NB4 (cell line): ENCODE measurements at regions not wholly inside any gene's neighbourhood (a gene's known extent, or its start where the extent isn't known, plus 50 kb on each side); places are given as distances from the start of the nearest gene placed in this dataset.

ENCODE experiments used
- DNase-seq: peaks from one replicate; pipeline ENCODE4 v3.0.0; 2010; ENCODE audit warnings: low read depth
- H3K4me3 ChIP-seq: one replicate; pipeline ENCODE4 v1.5.1; 2011; ENCODE audit warnings: mild to moderate bottlenecking, low read depth, low read length, moderate library complexity
- CTCF ChIP-seq: IDR thresholded peaks from one replicate; pipeline ENCODE4 v1.5.1; 2012; ENCODE audit warnings: low read depth, low read length
- MAX ChIP-seq: IDR thresholded peaks from 2 replicates; pipeline ENCODE4 v1.6.1; 2011; ENCODE audit warnings: low read depth, low read length
- MYC ChIP-seq: IDR thresholded peaks from 2 replicates; pipeline ENCODE4 v1.6.1; 2011; ENCODE audit warnings: low read depth, low read length
- POLR2A ChIP-seq: IDR thresholded peaks from 2 replicates; pipeline ENCODE4 v1.6.1; 2011; ENCODE audit warnings: mild to moderate bottlenecking; ENCODE audit not compliant: insufficient read length; ENCODE audit errors: extremely low read depth

- DNase-seq: no peak
- no peak for TF ChIP-seq POLR2A
- no peak for TF ChIP-seq MYC
- no peak for TF ChIP-seq CTCF
- TF ChIP-seq MAX: no peak
- no peak overlapping the region for H3K4me3 ChIP-seq
These were observed 105.8 kb upstream of the IL15 start for GRCh38 chr4:141530627-141531026.

- no peak for DNase-seq
- TF ChIP-seq POLR2A (no peak), MYC (no peak), CTCF (no peak)
- no peak overlapping the region for H3K4me3 ChIP-seq
These were observed 101.4 kb upstream of the IL15 start for GRCh38 chr4:141534985-141535384.

GRCh38 chr4:141538001-141538400, 98.4 kb upstream of the IL15 start:
- no peak for DNase-seq
- no peak overlapping the region for H3K4me3 ChIP-seq
- TF ChIP-seq CTCF (no peak), MAX (no peak), POLR2A (no peak), MYC (no peak)

GRCh38 chr4:141540643-141541042, 95.7 kb upstream of the IL15 start:
- no peak for DNase-seq
- TF ChIP-seq MAX: no peak
- TF ChIP-seq POLR2A: no peak
- no peak for TF ChIP-seq MYC
- TF ChIP-seq CTCF: no peak

GRCh38 chr4:141541851-141542250, 94.5 kb upstream of the IL15 start:
- TF ChIP-seq POLR2A: no peak
- no peak for TF ChIP-seq CTCF
- no peak for TF ChIP-seq MYC
- TF ChIP-seq MAX: no peak
- DNase-seq: no peak
- no peak overlapping the region for H3K4me3 ChIP-seq

More at GRCh38 chr4:141540643-141541042, 95.7 kb upstream of the IL15 start:
- H3K4me3 ChIP-seq: no peak overlapping the region

- no peak for DNase-seq
- no peak overlapping the region for H3K4me3 ChIP-seq
- TF ChIP-seq MYC (no peak), POLR2A (no peak), MAX (no peak), CTCF (no peak)
These were observed 93.2 kb upstream of the IL15 start for GRCh38 chr4:141543176-141543575.
